WTC11 (cell line): ENCODE measurements at regions not wholly inside any gene's neighbourhood (a gene's known extent, or its start where the extent isn't known, plus 50 kb on each side); places are given as distances from the start of the nearest gene placed in this dataset.

Experiments used
- ATAC-seq: fragments of 200-7000 bp; cut with Tn5 transposase; 2 replicates; pipeline ENCODE4 v1.10.0; 2021; ENCODE audit warnings: mild to moderate bottlenecking, moderate library complexity
- CTCF ChIA-PET: fragments of 300-600 bp; sonication (Branson Sonifier 250); formaldehyde crosslinking; loops from one replicate; lab custom pipeline; 2021; ENCODE audit warnings: antibody characterized with exemption; lab: Charles Lee
- POLR2A ChIA-PET: fragments of 350-600 bp; sonication (Branson Sonifier 250); formaldehyde crosslinking; loops from one replicate; lab custom pipeline; 2021; ENCODE audit warnings: antibody characterized with exemption; lab: Charles Lee
- DNase-seq: peaks from one replicate; pipeline ENCODE4 v3.0.0; 2021; ENCODE audit warnings: low spot score
- H3K27ac Mint-ChIP-seq: 2 replicates; pipeline ENCODE4 v1.8.0; 2021; ENCODE audit warnings: mixed read lengths
- H3K27me3 Mint-ChIP-seq: 2 replicates; pipeline ENCODE4 v1.8.0; 2021; ENCODE audit warnings: low read depth, mild to moderate bottlenecking, moderate library complexity, mixed read lengths
- H3K36me3 Mint-ChIP-seq: 2 replicates; pipeline ENCODE4 v1.8.0; 2021; ENCODE audit warnings: mixed read lengths
- H3K4me1 Mint-ChIP-seq: 2 replicates; pipeline ENCODE4 v1.8.0; 2022; ENCODE audit warnings: mixed read lengths
- H3K4me3 Mint-ChIP-seq: 2 replicates; pipeline ENCODE4 v1.8.0; 2021; ENCODE audit warnings: mild to moderate bottlenecking, moderate library complexity, mixed read lengths
- H3K9me3 Mint-ChIP-seq: 2 replicates; pipeline ENCODE4 v1.8.0; 2021; ENCODE audit warnings: mixed read lengths
- AFF4 ChIP-seq: sonication (generic); formaldehyde crosslinking; IDR thresholded peaks from 2 replicates; pipeline ENCODE4 v1.8.1; 2023; ENCODE audit warnings: mild to moderate bottlenecking, missing genetic modification reagents, borderline replicate concordance
- ATF3 ChIP-seq: sonication (generic); formaldehyde crosslinking; conservative IDR thresholded peaks from 2 replicates; pipeline ENCODE4 v1.8.1; 2022; ENCODE audit warnings: mild to moderate bottlenecking, missing genetic modification reagents
- CREM ChIP-seq: sonication (generic); formaldehyde crosslinking; IDR thresholded peaks from 2 replicates; pipeline ENCODE4 v1.8.1; 2022; ENCODE audit warnings: mild to moderate bottlenecking, missing genetic modification reagents, moderate library complexity
- FOXJ3 ChIP-seq: sonication (generic); formaldehyde crosslinking; IDR thresholded peaks from 2 replicates; pipeline ENCODE4 v1.9.0; 2021; ENCODE audit warnings: missing genetic modification reagents, mild to moderate bottlenecking, borderline replicate concordance
- FOXK1 ChIP-seq: sonication (generic); formaldehyde crosslinking; IDR thresholded peaks from 2 replicates; pipeline ENCODE4 v1.8.0; 2022; ENCODE audit warnings: mild to moderate bottlenecking, moderate library complexity, missing genetic modification reagents
- FOXP1 ChIP-seq: sonication (generic); formaldehyde crosslinking; IDR thresholded peaks from 2 replicates; pipeline ENCODE4 v1.8.0; 2022; ENCODE audit warnings: missing genetic modification reagents, mild to moderate bottlenecking, moderate library complexity, borderline replicate concordance
- GABPB1 ChIP-seq: sonication (generic); formaldehyde crosslinking; IDR thresholded peaks from 2 replicates; pipeline ENCODE4 v1.8.1; 2023; ENCODE audit warnings: mild to moderate bottlenecking, missing genetic modification reagents
- JUN ChIP-seq: sonication (generic); formaldehyde crosslinking; IDR thresholded peaks from 2 replicates; pipeline ENCODE4 v1.8.0; 2023; ENCODE audit warnings: mild to moderate bottlenecking, missing genetic modification reagents
- NFATC4 ChIP-seq: fragments of 250-450 bp; sonication (Bioruptor Pico); IDR thresholded peaks from 2 replicates; pipeline ENCODE4 v1.9.0; 2021; ENCODE audit warnings: mild to moderate bottlenecking
- NFE2L1 ChIP-seq: sonication (generic); formaldehyde crosslinking; IDR thresholded peaks from 2 replicates; pipeline ENCODE4 v1.8.1; 2023; ENCODE audit warnings: missing genetic modification reagents
- OVOL2 ChIP-seq: fragments of 250-450 bp; sonication (Bioruptor Pico); IDR thresholded peaks from 2 replicates; pipeline ENCODE4 v1.9.0; 2021; ENCODE audit warnings: mild to moderate bottlenecking, borderline replicate concordance
- TEAD1 ChIP-seq: sonication (generic); formaldehyde crosslinking; IDR thresholded peaks from 2 replicates; pipeline ENCODE4 v1.8.0; 2022; ENCODE audit warnings: mild to moderate bottlenecking, missing genetic modification reagents
- ZNF121 ChIP-seq: sonication (generic); formaldehyde crosslinking; IDR thresholded peaks from 2 replicates; pipeline ENCODE4 v1.8.0; 2023; ENCODE audit warnings: missing genetic modification reagents
- ZNF138 ChIP-seq: sonication (generic); formaldehyde crosslinking; conservative IDR thresholded peaks from 2 replicates; pipeline ENCODE4 v1.8.1; 2022; ENCODE audit warnings: mild to moderate bottlenecking, moderate library complexity, missing genetic modification reagents
- ZNF219 ChIP-seq: sonication (generic); formaldehyde crosslinking; IDR thresholded peaks from 2 replicates; pipeline ENCODE4 v1.8.0; 2023; ENCODE audit warnings: missing genetic modification reagents, mild to moderate bottlenecking, borderline replicate concordance
- ZNF232 ChIP-seq: sonication (generic); formaldehyde crosslinking; IDR thresholded peaks from 2 replicates; pipeline ENCODE4 v1.8.0; 2022; ENCODE audit warnings: mild to moderate bottlenecking, missing genetic modification reagents
- ZNF416 ChIP-seq: fragments of 250-450 bp; sonication (Bioruptor Pico); IDR thresholded peaks from 2 replicates; pipeline ENCODE4 v1.9.0; 2021; ENCODE audit warnings: mild to moderate bottlenecking, inconsistent platforms
- TF ChIP-seq, protein P1 (sequence below): sonication (generic); formaldehyde crosslinking; IDR thresholded peaks from 2 replicates; pipeline ENCODE4 v1.8.1; 2022; ENCODE audit warnings: mild to moderate bottlenecking, missing genetic modification reagents, moderate library complexity, borderline replicate concordance
- TF ChIP-seq, protein P2 (sequence below): fragments of 250-450 bp; sonication (Bioruptor Pico); IDR thresholded peaks from 2 replicates; pipeline ENCODE4 v1.9.0; 2021; ENCODE audit warnings: mild to moderate bottlenecking, borderline replicate concordance

DNA sequence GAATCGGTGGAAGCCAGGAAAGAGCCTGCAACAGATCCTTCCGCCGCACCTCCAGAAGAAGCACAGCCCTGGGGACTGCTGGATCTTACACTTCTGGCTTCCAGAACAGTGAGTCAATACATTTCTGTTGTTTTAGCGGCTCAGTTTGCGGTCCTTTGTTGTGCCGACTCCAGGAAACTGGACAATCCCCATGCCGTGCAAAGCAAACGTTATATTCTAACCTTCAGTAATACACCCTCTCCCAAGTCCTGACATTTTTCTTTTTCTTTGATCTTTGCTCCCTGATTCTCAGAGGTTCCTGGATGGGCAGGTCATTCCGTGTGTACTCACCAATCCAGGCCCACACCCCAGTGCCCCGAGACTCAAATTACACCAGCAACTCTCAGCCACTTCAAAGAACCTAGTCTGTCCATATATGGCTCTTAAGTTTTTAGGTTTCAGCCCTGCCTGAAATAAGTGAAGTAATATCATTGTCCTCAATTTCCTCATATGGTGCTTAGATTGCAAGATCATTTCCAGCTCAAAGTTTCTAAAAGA is 387.1 kb upstream of the SGCG start:
- CTCF ChIA-PET, result no interaction called here
- Mint-ChIP-seq H3K36me3 (no peaks in the 10 kb centered on the region), H3K9me3 (no peaks in the 10 kb centered on the region), H3K4me1 (peaks cover 20% of the 10 kb centered on the region), H3K27me3 (no peaks in the 10 kb centered on the region), H3K27ac (no peak overlapping the region), H3K4me3 (no peak overlapping the region)
- peak; percentile 67 for ATAC-seq
- no peak for DNase-seq
- POLR2A ChIA-PET, result no interaction called here
- TF ChIP-seq GABPB1 (CRISPR knock-in tag) (peak; percentile 44), OVOL2 (CRISPR knock-in tag) (no peak)

- CTCF ChIA-PET, result interaction anchor here (0.6 to 2.3 kb wide), 17 partner anchors 14 to 956 kb away, joined by 3 to 15 read pairs (median 4); no protein-coding TSS in a partner anchor
- H3K4me1 Mint-ChIP-seq, result peaks cover 9% of the 10 kb centered on the region
- no peak overlapping the region for H3K27ac Mint-ChIP-seq
- no peaks in the 10 kb centered on the region for H3K36me3 Mint-ChIP-seq
- no peaks in the 10 kb centered on the region for H3K27me3 Mint-ChIP-seq
- POLR2A ChIA-PET, result interaction anchor here (0.8 kb wide), 1 partner anchor 20 kb away, joined by 3 read pairs; no protein-coding TSS in a partner anchor
- peaks cover 7% of the 10 kb centered on the region for H3K9me3 Mint-ChIP-seq
- DNase-seq (no peak), ATAC-seq (no peak)
- TF ChIP-seq OVOL2 (CRISPR knock-in tag) (no peak), ZNF219 (no peak), ZNF232 (no peak), AFF4 (no peak), ZNF121 (CRISPR knock-in tag) (no peak)
- TF ChIP-seq, protein P1, sequence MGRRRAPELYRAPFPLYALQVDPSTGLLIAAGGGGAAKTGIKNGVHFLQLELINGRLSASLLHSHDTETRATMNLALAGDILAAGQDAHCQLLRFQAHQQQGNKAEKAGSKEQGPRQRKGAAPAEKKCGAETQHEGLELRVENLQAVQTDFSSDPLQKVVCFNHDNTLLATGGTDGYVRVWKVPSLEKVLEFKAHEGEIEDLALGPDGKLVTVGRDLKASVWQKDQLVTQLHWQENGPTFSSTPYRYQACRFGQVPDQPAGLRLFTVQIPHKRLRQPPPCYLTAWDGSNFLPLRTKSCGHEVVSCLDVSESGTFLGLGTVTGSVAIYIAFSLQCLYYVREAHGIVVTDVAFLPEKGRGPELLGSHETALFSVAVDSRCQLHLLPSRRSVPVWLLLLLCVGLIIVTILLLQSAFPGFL (CRISPR knock-in tag), result no peak
- no peak overlapping the region for H3K4me3 Mint-ChIP-seq
Observed at GRCh38 chr13:22800526-22801401, 380.0 kb upstream of the SGCG start.

DNA sequence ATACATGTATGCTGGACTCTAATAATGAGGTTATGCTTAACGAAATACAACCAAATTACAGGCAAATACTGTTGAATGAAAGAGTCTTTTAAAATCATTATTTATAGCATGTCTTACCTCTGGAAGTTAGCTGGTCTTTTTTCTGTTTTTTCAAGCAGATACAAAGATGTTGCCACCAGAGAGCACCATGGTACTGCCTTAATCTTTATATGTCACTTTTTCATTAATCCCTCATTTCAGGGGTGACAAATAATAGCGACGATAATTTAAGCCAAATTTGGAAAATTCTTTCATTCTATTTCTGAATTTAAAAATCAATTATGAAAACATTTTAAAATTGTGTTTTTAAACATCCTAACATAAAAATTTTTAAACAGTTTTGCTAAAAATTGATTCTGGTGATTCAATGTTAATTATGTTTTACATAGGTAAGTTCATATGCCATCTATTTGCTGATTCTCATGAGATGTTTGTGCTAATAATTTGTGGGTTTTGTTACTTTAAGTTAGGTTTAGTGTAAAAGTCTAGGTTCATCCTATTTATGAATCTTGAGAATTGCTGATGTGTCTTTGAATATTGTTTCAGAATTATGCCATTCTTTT is 379.3 kb upstream of the SGCG start:
- no peaks in the 10 kb centered on the region for H3K36me3 Mint-ChIP-seq
- DNase-seq (no peak), ATAC-seq (no peak)
- ChIA-PET POLR2A (interaction anchor here (0.8 kb wide), 1 partner anchor 20 kb away, joined by 3 read pairs; no protein-coding TSS in a partner anchor), CTCF (interaction anchor here (0.6 to 2.3 kb wide), 18 partner anchors 13 to 957 kb away, joined by 3 to 15 read pairs (median 4); no protein-coding TSS in a partner anchor)
- H3K27ac Mint-ChIP-seq, result no peak overlapping the region
- peaks cover 9% of the 10 kb centered on the region for H3K4me1 Mint-ChIP-seq
- H3K4me3 Mint-ChIP-seq, result no peak overlapping the region
- H3K27me3 Mint-ChIP-seq, result no peaks in the 10 kb centered on the region
- peaks cover 7% of the 10 kb centered on the region for H3K9me3 Mint-ChIP-seq
- TF ChIP-seq ATF3 (CRISPR knock-in tag), result no peak
- no peak for TF ChIP-seq FOXP1
- no peak for TF ChIP-seq FOXK1 (CRISPR knock-in tag)
- no peak for TF ChIP-seq ZNF138 (CRISPR knock-in tag)
- TF ChIP-seq ZNF232, result no peak
- TF ChIP-seq, protein P2, sequence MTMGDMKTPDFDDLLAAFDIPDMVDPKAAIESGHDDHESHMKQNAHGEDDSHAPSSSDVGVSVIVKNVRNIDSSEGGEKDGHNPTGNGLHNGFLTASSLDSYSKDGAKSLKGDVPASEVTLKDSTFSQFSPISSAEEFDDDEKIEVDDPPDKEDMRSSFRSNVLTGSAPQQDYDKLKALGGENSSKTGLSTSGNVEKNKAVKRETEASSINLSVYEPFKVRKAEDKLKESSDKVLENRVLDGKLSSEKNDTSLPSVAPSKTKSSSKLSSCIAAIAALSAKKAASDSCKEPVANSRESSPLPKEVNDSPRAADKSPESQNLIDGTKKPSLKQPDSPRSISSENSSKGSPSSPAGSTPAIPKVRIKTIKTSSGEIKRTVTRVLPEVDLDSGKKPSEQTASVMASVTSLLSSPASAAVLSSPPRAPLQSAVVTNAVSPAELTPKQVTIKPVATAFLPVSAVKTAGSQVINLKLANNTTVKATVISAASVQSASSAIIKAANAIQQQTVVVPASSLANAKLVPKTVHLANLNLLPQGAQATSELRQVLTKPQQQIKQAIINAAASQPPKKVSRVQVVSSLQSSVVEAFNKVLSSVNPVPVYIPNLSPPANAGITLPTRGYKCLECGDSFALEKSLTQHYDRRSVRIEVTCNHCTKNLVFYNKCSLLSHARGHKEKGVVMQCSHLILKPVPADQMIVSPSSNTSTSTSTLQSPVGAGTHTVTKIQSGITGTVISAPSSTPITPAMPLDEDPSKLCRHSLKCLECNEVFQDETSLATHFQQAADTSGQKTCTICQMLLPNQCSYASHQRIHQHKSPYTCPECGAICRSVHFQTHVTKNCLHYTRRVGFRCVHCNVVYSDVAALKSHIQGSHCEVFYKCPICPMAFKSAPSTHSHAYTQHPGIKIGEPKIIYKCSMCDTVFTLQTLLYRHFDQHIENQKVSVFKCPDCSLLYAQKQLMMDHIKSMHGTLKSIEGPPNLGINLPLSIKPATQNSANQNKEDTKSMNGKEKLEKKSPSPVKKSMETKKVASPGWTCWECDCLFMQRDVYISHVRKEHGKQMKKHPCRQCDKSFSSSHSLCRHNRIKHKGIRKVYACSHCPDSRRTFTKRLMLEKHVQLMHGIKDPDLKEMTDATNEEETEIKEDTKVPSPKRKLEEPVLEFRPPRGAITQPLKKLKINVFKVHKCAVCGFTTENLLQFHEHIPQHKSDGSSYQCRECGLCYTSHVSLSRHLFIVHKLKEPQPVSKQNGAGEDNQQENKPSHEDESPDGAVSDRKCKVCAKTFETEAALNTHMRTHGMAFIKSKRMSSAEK, result no peak
- no peak for TF ChIP-seq ZNF416
- no peak for TF ChIP-seq NFE2L1 (CRISPR knock-in tag)
- TF ChIP-seq JUN (CRISPR knock-in tag), result no peak
- no peak for TF ChIP-seq TEAD1 (CRISPR knock-in tag)
- no peak for TF ChIP-seq CREM (CRISPR knock-in tag)
- no peak for TF ChIP-seq NFATC4 (CRISPR knock-in tag)
- TF ChIP-seq, protein P1 (CRISPR knock-in tag), result no peak
- TF ChIP-seq FOXJ3 (CRISPR knock-in tag), result no peak
